OCI-LY7 (cell line): ENCODE measurements at regions not wholly inside any gene's neighbourhood (a gene's known extent, or its start where the extent isn't known, plus 50 kb on each side); places are given as distances from the start of the nearest gene placed in this dataset.

ENCODE experiments used
- BruUV-seq: library from RNA; stranded (reverse); fragments of 400-500 nt; replicated peaks from 2 replicates; lab custom pipeline; 2021; lab: Mats Ljungman, UMichigan
- CTCF ChIA-PET: fragments of 300-600 bp; sonication (Branson Sonifier 250); formaldehyde crosslinking; loops from one replicate; lab custom pipeline; 2022; ENCODE audit warnings: antibody characterized with exemption; ENCODE audit not compliant: unreplicated experiment; lab: Charles Lee
- POLR2A ChIA-PET: fragments of 300-600 bp; sonication (Branson Sonifier 250); formaldehyde crosslinking; loops from one replicate; lab custom pipeline; 2022; ENCODE audit warnings: antibody characterized with exemption; lab: Charles Lee
- DNase-seq: peaks from one replicate; pipeline ENCODE4 v3.0.0-alpha.2; 2015; ENCODE audit warnings: low spot score
- H2AFZ ChIP-seq: fragments of 200-600 bp; sonication (generic), shearing (Covaris generic); 2 replicates; pipeline ENCODE4 v1.6.1; 2014; ENCODE audit warnings: mild to moderate bottlenecking, antibody characterized with exemption, low read length, moderate library complexity
- H3K27ac ChIP-seq: fragments of 200-600 bp; sonication (generic); 2 replicates; pipeline ENCODE4 v1.5.1; 2014; ENCODE audit warnings: mixed run types, low read depth, mild to moderate bottlenecking, moderate library complexity, low read length, inconsistent platforms; ENCODE audit not compliant: poor library complexity, severe bottlenecking
- H3K36me3 ChIP-seq: fragments of 200-600 bp; sonication (generic); 2 replicates; pipeline ENCODE4 v1.6.1; 2014; ENCODE audit warnings: mild to moderate bottlenecking, antibody characterized with exemption, low read length, moderate library complexity, mixed read lengths; ENCODE audit not compliant: insufficient read depth
- H3K4me1 ChIP-seq: fragments of 200-600 bp; sonication (generic); 2 replicates; pipeline ENCODE4 v1.5.1; 2014; ENCODE audit warnings: mild to moderate bottlenecking, low read length; ENCODE audit not compliant: insufficient read depth, poor library complexity, severe bottlenecking
- H3K4me2 ChIP-seq: fragments of 200-600 bp; sonication (generic); 2 replicates; pipeline ENCODE4 v1.6.1; 2014; ENCODE audit warnings: mild to moderate bottlenecking, low read length
- H3K4me3 ChIP-seq: fragments of 200-600 bp; sonication (generic); 2 replicates; pipeline ENCODE4 v1.5.1; 2014; ENCODE audit warnings: mild to moderate bottlenecking, low read depth, low read length; ENCODE audit not compliant: poor library complexity, severe bottlenecking
- H3K79me2 ChIP-seq: fragments of 200-600 bp; sonication (generic); 2 replicates; pipeline ENCODE4 v1.6.1; 2016; ENCODE audit warnings: low read depth, mild to moderate bottlenecking, low read length, moderate library complexity, mixed read lengths; ENCODE audit not compliant: insufficient read depth
- H3K9me2 ChIP-seq: fragments of 200-600 bp; sonication (generic); 2 replicates; pipeline ENCODE4 v1.6.1; 2016; ENCODE audit warnings: mild to moderate bottlenecking, low read length, mixed read lengths; ENCODE audit not compliant: insufficient read depth
- H3K9me3 ChIP-seq: fragments of 200-600 bp; sonication (generic); 2 replicates; pipeline ENCODE4 v1.6.1; 2014; ENCODE audit warnings: mild to moderate bottlenecking, mixed run types, low read length, mixed read lengths
- H4K20me1 ChIP-seq: fragments of 200-600 bp; sonication (generic); 2 replicates; pipeline ENCODE4 v1.6.1; 2014; ENCODE audit warnings: mild to moderate bottlenecking, antibody characterized with exemption, low read length, moderate library complexity, mixed read lengths; ENCODE audit not compliant: insufficient read depth
- EZH2phosphoT487 ChIP-seq: fragments of 200-600 bp; sonication (generic); IDR thresholded peaks from 2 replicates; pipeline ENCODE4 v1.6.1; 2018; ENCODE audit warnings: low read depth, borderline replicate concordance, mild to moderate bottlenecking, mixed run types, antibody characterized with exemption, low read length, moderate library complexity, mixed read lengths
- intact Hi-C: fragments of 100-400 bp; cut with micrococcal nuclease; formaldehyde crosslinking; loops from one replicate; pipeline ENCODE4 v1.10.0; 2022; ENCODE audit not compliant: unreplicated experiment
- TF ChIP-seq, protein P1 (sequence below): fragments of 200-600 bp; sonication (generic); conservative IDR thresholded peaks from 2 replicates; pipeline ENCODE4 v1.5.1; 2014; ENCODE audit warnings: mild to moderate bottlenecking, antibody characterized with exemption, low read length, moderate library complexity, mixed read lengths

DNA sequence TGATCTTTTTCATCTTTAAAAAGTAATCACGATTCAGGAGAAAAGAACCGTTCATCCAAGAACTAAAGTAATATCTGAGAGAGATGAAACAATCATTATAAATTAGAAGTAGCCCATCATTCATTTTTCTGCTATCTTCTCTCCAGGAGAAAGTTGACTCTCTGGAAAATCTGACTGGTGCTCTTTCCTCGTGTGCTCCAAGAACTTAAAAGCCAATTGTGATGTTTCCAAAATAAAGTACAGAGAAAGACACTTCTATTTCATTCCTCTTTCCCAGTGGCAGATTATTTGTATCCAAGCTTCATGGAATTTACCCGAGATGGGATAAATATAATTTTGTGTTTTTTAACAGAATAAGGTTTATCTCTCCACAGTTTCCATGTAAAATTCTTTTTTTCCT is 212.5 kb upstream of the NOCT start:
- H3K27ac ChIP-seq: no peak overlapping the region
- no peak overlapping the region for H3K4me2 ChIP-seq
- no peak for TF ChIP-seq EZH2phosphoT487
- TF ChIP-seq, protein P1, sequence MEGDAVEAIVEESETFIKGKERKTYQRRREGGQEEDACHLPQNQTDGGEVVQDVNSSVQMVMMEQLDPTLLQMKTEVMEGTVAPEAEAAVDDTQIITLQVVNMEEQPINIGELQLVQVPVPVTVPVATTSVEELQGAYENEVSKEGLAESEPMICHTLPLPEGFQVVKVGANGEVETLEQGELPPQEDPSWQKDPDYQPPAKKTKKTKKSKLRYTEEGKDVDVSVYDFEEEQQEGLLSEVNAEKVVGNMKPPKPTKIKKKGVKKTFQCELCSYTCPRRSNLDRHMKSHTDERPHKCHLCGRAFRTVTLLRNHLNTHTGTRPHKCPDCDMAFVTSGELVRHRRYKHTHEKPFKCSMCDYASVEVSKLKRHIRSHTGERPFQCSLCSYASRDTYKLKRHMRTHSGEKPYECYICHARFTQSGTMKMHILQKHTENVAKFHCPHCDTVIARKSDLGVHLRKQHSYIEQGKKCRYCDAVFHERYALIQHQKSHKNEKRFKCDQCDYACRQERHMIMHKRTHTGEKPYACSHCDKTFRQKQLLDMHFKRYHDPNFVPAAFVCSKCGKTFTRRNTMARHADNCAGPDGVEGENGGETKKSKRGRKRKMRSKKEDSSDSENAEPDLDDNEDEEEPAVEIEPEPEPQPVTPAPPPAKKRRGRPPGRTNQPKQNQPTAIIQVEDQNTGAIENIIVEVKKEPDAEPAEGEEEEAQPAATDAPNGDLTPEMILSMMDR: no peak
- ChIA-PET CTCF (no interaction called here), POLR2A (interaction anchor here (1.0 kb wide), 1 partner anchor 9 kb away, joined by 4 read pairs; no protein-coding TSS in a partner anchor)
- no peak overlapping the region for H3K4me3 ChIP-seq
- no peaks in the 10 kb centered on the region for H3K9me3 ChIP-seq
- intact Hi-C loops: no loop called here
- H3K4me1 ChIP-seq: no peaks in the 10 kb centered on the region
- no peaks in the 10 kb centered on the region for H3K36me3 ChIP-seq
- no peaks in the 10 kb centered on the region for H3K9me2 ChIP-seq
- H2AFZ ChIP-seq: no peak overlapping the region
- no TSS peak for BruUV-seq
- no peaks in the 10 kb centered on the region for H3K79me2 ChIP-seq
- H4K20me1 ChIP-seq: no peaks in the 10 kb centered on the region
- DNase-seq: no peak

DNA sequence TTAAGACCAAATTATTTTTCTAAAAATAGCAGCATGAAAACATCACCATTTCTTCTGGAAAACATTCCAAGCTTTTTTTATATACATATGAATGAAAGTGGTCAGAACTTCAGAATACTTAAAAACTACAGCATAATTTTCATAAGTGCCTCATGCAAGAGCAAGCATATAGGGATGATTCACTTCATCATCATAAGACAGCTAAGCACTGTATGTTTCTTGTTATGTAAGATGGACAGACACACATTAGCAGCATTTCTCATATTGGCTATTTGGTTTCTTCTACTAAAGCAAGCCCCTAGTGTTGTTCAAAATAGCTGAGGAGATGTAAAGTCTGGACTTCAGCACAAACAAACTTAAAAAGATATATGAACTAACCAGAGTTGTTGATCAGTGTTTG is 213.1 kb upstream of the NOCT start:
- Histone ChIP-seq H3K4me1 (no peaks in the 10 kb centered on the region), H4K20me1 (no peaks in the 10 kb centered on the region), H3K9me2 (no peaks in the 10 kb centered on the region), H3K79me2 (no peaks in the 10 kb centered on the region), H3K36me3 (no peaks in the 10 kb centered on the region), H2AFZ (no peak overlapping the region), H3K27ac (no peak overlapping the region), H3K9me3 (no peaks in the 10 kb centered on the region), H3K4me3 (no peak overlapping the region), H3K4me2 (no peak overlapping the region)
- POLR2A ChIA-PET: interaction anchor here (1.0 kb wide), 1 partner anchor 8 kb away, joined by 4 read pairs; no protein-coding TSS in a partner anchor
- TF ChIP-seq EZH2phosphoT487: no peak
- TF ChIP-seq, protein P1: no peak
- CTCF ChIA-PET: no interaction called here
- BruUV-seq: no TSS peak
- DNase-seq: no peak
- intact Hi-C loops: no loop called here

DNA sequence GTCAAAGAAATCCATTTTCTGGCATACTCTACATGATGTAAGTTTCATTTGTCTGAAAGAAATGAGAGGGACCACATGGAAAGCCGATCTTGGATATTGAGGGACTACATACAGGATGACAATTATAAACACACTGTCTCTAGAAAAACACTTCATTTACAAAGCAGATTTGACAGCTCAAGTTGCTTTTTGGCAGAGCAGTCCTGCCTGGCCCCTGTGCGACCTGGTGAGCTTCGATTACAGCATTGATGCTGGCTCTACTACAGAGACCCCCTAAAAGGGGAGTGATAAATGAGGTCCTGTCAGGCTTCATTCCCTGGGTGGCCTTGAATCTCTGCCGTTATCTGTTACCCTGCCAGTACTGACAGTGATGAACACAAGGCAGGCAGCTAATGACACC is 215.2 kb upstream of the NOCT start:
- POLR2A ChIA-PET: interaction anchor here (1.1 kb wide), 1 partner anchor 14 kb away, joined by 3 read pairs; no protein-coding TSS in a partner anchor

More for the DNA sequence above, 215.2 kb upstream of the NOCT start:
- intact Hi-C loops: no loop called here
- Histone ChIP-seq H3K4me3 (no peak overlapping the region), H3K4me2 (no peak overlapping the region), H3K79me2 (no peaks in the 10 kb centered on the region), H3K9me3 (no peaks in the 10 kb centered on the region), H3K27ac (no peak overlapping the region), H3K36me3 (no peaks in the 10 kb centered on the region), H3K9me2 (no peaks in the 10 kb centered on the region), H3K4me1 (no peaks in the 10 kb centered on the region), H2AFZ (no peak overlapping the region), H4K20me1 (no peaks in the 10 kb centered on the region)
- DNase-seq: no peak
- TF ChIP-seq, protein P1: no peak
- no peak for TF ChIP-seq EZH2phosphoT487
- CTCF ChIA-PET: no interaction called here
- BruUV-seq: no TSS peak
